Loucy (cell line): ENCODE measurements at regions not wholly inside any gene's neighbourhood (a gene's known extent, or its start where the extent isn't known, plus 50 kb on each side); places are given as distances from the start of the nearest gene placed in this dataset.

Source experiments
- EZH2phosphoT487 ChIP-seq: fragments of 200-600 bp; IDR thresholded peaks from 2 replicates; pipeline ENCODE4 v1.6.1; 2018; ENCODE audit warnings: antibody characterized with exemption, mild to moderate bottlenecking, moderate library complexity, borderline replicate concordance
- TF ChIP-seq, protein P1 (sequence below): fragments of 200-600 bp; sonication (generic); conservative IDR thresholded peaks from 2 replicates; pipeline ENCODE4 v1.5.1; 2014; ENCODE audit warnings: mild to moderate bottlenecking, antibody characterized with exemption, low read length

DNA sequence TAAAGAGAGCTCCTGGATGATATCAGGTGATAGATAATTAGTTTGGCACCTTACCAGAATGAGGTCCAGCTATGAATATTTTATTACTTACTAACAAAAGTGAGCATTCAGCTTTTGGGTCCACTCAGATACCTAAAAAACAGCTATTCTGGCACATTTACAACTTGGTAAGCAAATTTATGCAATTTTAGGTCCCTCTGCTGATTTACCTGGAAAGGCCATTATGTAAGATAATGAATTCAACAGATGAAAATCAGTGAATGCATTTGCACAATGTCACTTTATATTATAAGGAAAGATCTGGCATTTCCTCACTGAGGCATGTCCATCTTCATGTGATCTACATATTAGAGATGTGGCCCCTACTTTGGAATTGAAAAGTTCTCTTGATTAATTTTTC, 517.0 kb downstream of the SPRY1 start:
- TF ChIP-seq, protein P1, sequence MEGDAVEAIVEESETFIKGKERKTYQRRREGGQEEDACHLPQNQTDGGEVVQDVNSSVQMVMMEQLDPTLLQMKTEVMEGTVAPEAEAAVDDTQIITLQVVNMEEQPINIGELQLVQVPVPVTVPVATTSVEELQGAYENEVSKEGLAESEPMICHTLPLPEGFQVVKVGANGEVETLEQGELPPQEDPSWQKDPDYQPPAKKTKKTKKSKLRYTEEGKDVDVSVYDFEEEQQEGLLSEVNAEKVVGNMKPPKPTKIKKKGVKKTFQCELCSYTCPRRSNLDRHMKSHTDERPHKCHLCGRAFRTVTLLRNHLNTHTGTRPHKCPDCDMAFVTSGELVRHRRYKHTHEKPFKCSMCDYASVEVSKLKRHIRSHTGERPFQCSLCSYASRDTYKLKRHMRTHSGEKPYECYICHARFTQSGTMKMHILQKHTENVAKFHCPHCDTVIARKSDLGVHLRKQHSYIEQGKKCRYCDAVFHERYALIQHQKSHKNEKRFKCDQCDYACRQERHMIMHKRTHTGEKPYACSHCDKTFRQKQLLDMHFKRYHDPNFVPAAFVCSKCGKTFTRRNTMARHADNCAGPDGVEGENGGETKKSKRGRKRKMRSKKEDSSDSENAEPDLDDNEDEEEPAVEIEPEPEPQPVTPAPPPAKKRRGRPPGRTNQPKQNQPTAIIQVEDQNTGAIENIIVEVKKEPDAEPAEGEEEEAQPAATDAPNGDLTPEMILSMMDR, result no peak
- no peak for TF ChIP-seq EZH2phosphoT487
